ENCODE measurements at regions not wholly inside any gene's neighbourhood (a gene's known extent, or its start where the extent isn't known, plus 50 kb on each side); places are given as distances from the start of the nearest gene placed in this dataset.

GRCh38 chr6:100952006-100952405, 70.9 kb upstream of the ASCC3 start:
- Mint-ChIP-seq H3K4me3 (ENCODE audit: unreplicated experiment) (no peak overlapping the region), H3K36me3 (ENCODE audit: insufficient read depth, unreplicated experiment) (no peaks in the 10 kb centered on the region), H3K4me1 (ENCODE audit: insufficient read depth, unreplicated experiment) (peaks cover 9% of the 10 kb centered on the region), H3K27me3 (ENCODE audit: insufficient read depth, unreplicated experiment) (no peaks in the 10 kb centered on the region), H3K9me3 (ENCODE audit: unreplicated experiment) (no peaks in the 10 kb centered on the region), H3K27ac (ENCODE audit: low read depth, unreplicated experiment) (no peak overlapping the region)
- ChIA-PET CTCF (no interaction called here), POLR2A (no interaction called here)
- no peak for TF ChIP-seq CTCF (IDR thresholded peaks at IDR 0.05; ENCODE audit: unreplicated experiment)
- no peak for DNase-seq (ENCODE audit: unreplicated experiment)
- intact Hi-C loops (cut with micrococcal nuclease): no loop called here
- BruUV-seq (replicated peaks): no TSS peak

- ChIA-PET CTCF (no interaction called here), POLR2A (no interaction called here)
- BruUV-seq (replicated peaks): no TSS peak
- H3K9me3 Mint-ChIP-seq (ENCODE audit: unreplicated experiment): no peaks in the 10 kb centered on the region
- no peak for DNase-seq (ENCODE audit: unreplicated experiment)
- no peaks in the 10 kb centered on the region for H3K27me3 Mint-ChIP-seq (ENCODE audit: insufficient read depth, unreplicated experiment)
- intact Hi-C loops (cut with micrococcal nuclease): no loop called here
- H3K4me3 Mint-ChIP-seq (ENCODE audit: unreplicated experiment): no peak overlapping the region
- no peaks in the 10 kb centered on the region for H3K4me1 Mint-ChIP-seq (ENCODE audit: insufficient read depth, unreplicated experiment)
- no peak overlapping the region for H3K27ac Mint-ChIP-seq (ENCODE audit: low read depth, unreplicated experiment)
- H3K36me3 Mint-ChIP-seq (ENCODE audit: insufficient read depth, unreplicated experiment): no peaks in the 10 kb centered on the region
- no peak for TF ChIP-seq CTCF (IDR thresholded peaks at IDR 0.05; ENCODE audit: unreplicated experiment)
These were observed 78.2 kb upstream of the ASCC3 start for GRCh38 chr6:100959280-100959679.

- intact Hi-C loops (cut with micrococcal nuclease): no loop called here
- CTCF ChIA-PET: no interaction called here
- POLR2A ChIA-PET: no interaction called here
- no peak for TF ChIP-seq CTCF (IDR thresholded peaks at IDR 0.05; ENCODE audit: unreplicated experiment)
- no peak overlapping the region for H3K4me3 Mint-ChIP-seq (ENCODE audit: unreplicated experiment)
- H3K4me1 Mint-ChIP-seq (ENCODE audit: insufficient read depth, unreplicated experiment): no peaks in the 10 kb centered on the region
- no peak overlapping the region for H3K27ac Mint-ChIP-seq (ENCODE audit: low read depth, unreplicated experiment)
- no TSS peak for BruUV-seq (replicated peaks)
- H3K9me3 Mint-ChIP-seq (ENCODE audit: unreplicated experiment): no peaks in the 10 kb centered on the region
- no peak for DNase-seq (ENCODE audit: unreplicated experiment)
- no peaks in the 10 kb centered on the region for H3K27me3 Mint-ChIP-seq (ENCODE audit: insufficient read depth, unreplicated experiment)
- H3K36me3 Mint-ChIP-seq (ENCODE audit: insufficient read depth, unreplicated experiment): no peaks in the 10 kb centered on the region
These were observed 81.3 kb upstream of the ASCC3 start for GRCh38 chr6:100962466-100962865.

DNA sequence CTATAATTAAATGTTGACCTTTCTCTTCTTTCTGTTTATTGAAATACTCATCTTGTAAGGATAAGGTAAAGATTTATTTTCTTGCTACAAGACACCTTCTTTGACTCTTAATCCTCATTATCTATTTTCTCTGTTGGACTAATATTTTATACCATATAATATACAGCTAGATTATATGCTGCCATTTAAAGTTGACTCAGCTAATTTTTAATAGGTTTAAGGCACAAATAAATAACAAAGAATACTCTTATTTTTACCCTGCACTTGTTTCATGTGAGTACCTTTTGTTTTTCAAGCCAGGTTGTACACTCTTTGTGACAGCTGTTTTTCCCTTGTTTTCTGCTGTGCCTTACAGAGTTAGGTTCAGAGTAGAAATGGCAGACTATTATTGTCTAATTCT, 83.9 kb upstream of the ASCC3 start:
- no peak for DNase-seq (ENCODE audit: unreplicated experiment)
- no peaks in the 10 kb centered on the region for H3K36me3 Mint-ChIP-seq (ENCODE audit: insufficient read depth, unreplicated experiment)
- no peaks in the 10 kb centered on the region for H3K27me3 Mint-ChIP-seq (ENCODE audit: insufficient read depth, unreplicated experiment)
- H3K4me3 Mint-ChIP-seq (ENCODE audit: unreplicated experiment): no peak overlapping the region
- peaks cover 12% of the 10 kb centered on the region for H3K9me3 Mint-ChIP-seq (ENCODE audit: unreplicated experiment)
- H3K27ac Mint-ChIP-seq (ENCODE audit: low read depth, unreplicated experiment): no peak overlapping the region
- intact Hi-C loops (cut with micrococcal nuclease): no loop called here
- no peaks in the 10 kb centered on the region for H3K4me1 Mint-ChIP-seq (ENCODE audit: insufficient read depth, unreplicated experiment)
- ChIA-PET CTCF (no interaction called here), POLR2A (no interaction called here)
- no TSS peak for BruUV-seq (replicated peaks)
- no peak for TF ChIP-seq CTCF (IDR thresholded peaks at IDR 0.05; ENCODE audit: unreplicated experiment)
